ENCODE measurements at regions not wholly inside any gene's neighbourhood (a gene's known extent, or its start where the extent isn't known, plus 50 kb on each side); places are given as distances from the start of the nearest gene placed in this dataset.
"Not testable (repeated sequence)": the region's sequence is repeated elsewhere in the genome, so short reads cannot be mapped to it uniquely, and the experiment has no call there.

DNA sequence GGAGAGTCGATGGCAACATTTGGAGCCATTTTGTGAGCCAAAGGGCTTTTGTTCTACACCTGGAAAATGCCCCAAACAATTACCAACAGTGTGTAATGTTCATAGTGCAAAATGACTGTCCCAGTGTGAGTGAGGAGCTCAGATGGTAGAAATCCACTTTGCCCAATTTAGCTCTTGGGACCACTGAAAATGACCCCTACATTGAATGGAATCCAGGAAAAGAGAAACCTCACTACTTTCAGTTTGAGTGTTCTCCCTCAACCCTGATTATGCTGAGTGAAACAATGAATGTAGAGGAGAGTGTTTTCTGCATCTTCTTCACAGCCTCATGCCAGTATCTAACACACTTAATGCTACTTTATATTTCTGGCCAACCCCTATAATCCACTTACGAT lies 84.9 kb upstream of the NRN1 start:
- FAIRE-seq (no peak), DNase-seq (ENCODE audit: insufficient read length, low spot score) (no peak)
- no peak for TF ChIP-seq POLR2A (IDR thresholded peaks at IDR 0.05; ENCODE audit: low read depth, low read length)
- TF ChIP-seq POLR2AphosphoS5 (IDR thresholded peaks at IDR 0.05; ENCODE audit: low read depth, low read length) = no peak
- no peak for TF ChIP-seq SPI1 (IDR thresholded peaks at IDR 0.05; ENCODE audit: low read depth, low read length)

DNA sequence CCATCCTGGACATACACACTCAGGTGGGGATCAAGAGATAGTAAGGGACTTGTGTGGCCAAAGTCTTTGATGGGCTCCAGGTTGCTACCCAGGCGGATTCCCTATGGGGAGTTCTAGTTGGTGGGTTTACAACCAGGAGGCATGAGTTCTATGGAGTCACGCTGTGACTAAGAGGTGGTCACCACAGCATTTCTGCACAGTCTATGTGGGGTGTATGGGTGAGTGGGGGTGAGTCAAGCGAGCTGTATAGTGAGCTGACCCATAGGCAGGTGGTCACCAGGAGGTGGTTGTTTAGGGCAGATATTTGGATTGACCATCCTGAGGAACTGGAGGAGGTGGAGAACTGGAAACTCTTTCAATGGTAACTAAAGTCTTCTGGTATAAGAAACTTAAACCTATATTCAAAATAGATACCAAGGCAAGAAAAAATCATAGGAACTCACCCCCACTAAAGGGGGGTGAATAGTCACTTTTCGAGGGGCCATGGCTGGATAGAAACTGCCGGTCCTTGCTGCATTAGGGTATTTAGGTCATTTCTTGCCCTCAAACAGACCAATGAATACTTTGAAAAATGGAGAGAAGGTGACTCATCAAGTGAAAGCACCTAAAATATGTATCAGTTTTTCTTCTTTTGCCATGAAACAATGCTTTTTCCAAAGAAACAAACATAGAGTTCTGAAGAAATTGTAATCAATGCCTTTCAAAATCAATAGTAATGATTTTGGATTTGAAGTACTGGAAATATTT lies 84.3 kb upstream of the NRN1 start:
- FAIRE-seq = no peak
- DNase-seq (ENCODE audit: insufficient read length, low spot score) = no peak
- TF ChIP-seq POU2F2 (IDR thresholded peaks at IDR 0.05; ENCODE audit: low read depth, low read length) = no peak

DNA sequence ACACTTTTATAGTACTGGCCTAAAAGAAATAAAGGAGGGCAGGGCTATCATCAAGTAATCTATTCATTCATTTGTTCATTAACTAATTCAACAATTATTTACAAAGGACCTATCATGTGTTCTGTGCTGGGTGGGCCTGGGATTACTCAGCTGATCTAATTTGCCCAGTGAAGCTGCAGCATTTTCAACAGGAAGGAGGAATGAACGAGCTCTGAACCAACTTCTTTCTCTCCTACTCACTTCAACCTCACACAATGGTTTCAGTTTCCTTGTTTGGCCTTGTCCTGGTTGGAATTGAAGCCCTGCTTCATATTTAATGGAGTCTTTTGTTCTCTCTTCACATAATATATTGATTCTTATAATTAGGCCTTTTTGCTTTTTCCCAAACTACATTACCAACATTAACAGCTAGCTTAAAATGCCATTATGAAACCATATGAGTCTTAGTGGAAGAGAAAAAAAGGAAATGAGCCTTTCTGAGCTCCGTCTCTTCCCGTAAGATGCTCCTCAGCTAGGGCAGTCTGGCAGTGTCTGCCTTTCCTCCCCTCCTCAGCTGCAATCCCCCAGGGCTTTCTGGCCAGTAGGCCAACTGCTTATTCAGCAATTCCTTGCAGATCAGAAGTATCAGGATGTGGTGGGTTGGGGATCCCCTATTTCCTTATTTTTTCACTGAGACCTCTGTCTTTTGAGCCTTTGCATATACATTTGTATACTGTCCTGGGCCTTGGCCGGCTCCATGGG lies 79.4 kb upstream of the NRN1 start:
- FAIRE-seq = no peak
- no peak for DNase-seq (ENCODE audit: insufficient read length, low spot score)
- TF ChIP-seq POLR2A (IDR thresholded peaks at IDR 0.05; ENCODE audit: low read depth, low read length) (no peak), POU2F2 (IDR thresholded peaks at IDR 0.05; ENCODE audit: low read depth, low read length) (no peak), TAF1 (IDR thresholded peaks at IDR 0.05; ENCODE audit: low read depth, low read length) (no peak), PAX5 (IDR thresholded peaks at IDR 0.05; ENCODE audit: insufficient read depth, low read length, severe bottlenecking) (no peak), POLR2AphosphoS5 (IDR thresholded peaks at IDR 0.05; ENCODE audit: low read depth, low read length) (no peak), SPI1 (IDR thresholded peaks at IDR 0.05; ENCODE audit: low read depth, low read length) (no peak)

DNA sequence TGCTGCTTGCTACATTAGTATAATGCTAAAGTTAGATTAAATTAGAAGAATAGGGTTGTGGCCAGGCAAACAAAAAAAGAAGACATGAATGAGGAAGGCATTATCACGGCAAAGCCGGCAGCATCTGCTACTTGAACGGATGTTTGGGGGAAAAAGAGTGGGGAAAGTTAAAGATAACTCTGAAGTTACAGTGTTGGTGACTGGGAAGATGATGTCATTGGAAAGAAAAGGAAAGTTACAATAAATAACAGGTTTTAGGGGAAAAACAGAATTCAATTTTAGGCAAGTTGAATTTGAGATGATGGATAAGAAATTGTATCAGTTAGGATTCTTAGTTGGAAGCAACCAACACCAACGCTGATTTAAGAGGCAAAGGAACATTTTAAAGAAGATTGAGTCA lies 74.2 kb upstream of the NRN1 start:
- no peak for DNase-seq (ENCODE audit: insufficient read length, low spot score)
- FAIRE-seq = no peak
- TF ChIP-seq TAF1 (IDR thresholded peaks at IDR 0.05; ENCODE audit: low read depth, low read length) (no peak), PAX5 (IDR thresholded peaks at IDR 0.05; ENCODE audit: insufficient read depth, low read length, severe bottlenecking) (no peak), SPI1 (IDR thresholded peaks at IDR 0.05; ENCODE audit: low read depth, low read length) (no peak), POU2F2 (IDR thresholded peaks at IDR 0.05; ENCODE audit: low read depth, low read length) (no peak), POLR2AphosphoS5 (IDR thresholded peaks at IDR 0.05; ENCODE audit: low read depth, low read length) (no peak), POLR2A (IDR thresholded peaks at IDR 0.05; ENCODE audit: low read depth, low read length) (no peak)

DNA sequence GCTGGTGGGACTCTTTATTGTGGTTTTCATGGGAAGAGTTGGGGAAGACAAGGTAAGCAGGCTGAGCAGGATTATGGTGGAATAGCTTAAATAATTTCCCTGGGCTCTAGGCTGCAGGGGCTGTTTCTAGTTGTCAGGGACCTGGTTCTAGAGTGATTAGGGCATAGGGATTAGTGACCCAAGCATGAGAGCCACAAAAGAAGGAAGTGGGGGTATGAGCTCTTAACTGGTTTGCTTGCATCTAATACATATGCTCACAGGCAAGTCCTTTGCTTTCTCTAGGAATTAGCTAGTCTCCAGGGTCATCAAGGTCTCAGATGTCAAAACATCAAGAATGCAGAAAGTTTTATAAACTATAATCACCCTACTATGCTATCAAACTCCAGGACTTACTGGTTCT lies 67.5 kb upstream of the NRN1 start:
- DNase-seq (ENCODE audit: insufficient read length, low spot score) = no peak
- TF ChIP-seq SPI1 (IDR thresholded peaks at IDR 0.05; ENCODE audit: low read depth, low read length) = 0 out of 2 replicates have a peak, but pooled peaks have one; percentile 8
- TF ChIP-seq POU2F2 (IDR thresholded peaks at IDR 0.05; ENCODE audit: low read depth, low read length) = no peak
- TF ChIP-seq POLR2AphosphoS5 (IDR thresholded peaks at IDR 0.05; ENCODE audit: low read depth, low read length) = no peak
- no peak for TF ChIP-seq POLR2A (IDR thresholded peaks at IDR 0.05; ENCODE audit: low read depth, low read length)
- TF ChIP-seq PAX5 (IDR thresholded peaks at IDR 0.05; ENCODE audit: insufficient read depth, low read length, severe bottlenecking) = no peak
- TF ChIP-seq TAF1 (IDR thresholded peaks at IDR 0.05; ENCODE audit: low read depth, low read length) = no peak
- no peak for FAIRE-seq

DNA sequence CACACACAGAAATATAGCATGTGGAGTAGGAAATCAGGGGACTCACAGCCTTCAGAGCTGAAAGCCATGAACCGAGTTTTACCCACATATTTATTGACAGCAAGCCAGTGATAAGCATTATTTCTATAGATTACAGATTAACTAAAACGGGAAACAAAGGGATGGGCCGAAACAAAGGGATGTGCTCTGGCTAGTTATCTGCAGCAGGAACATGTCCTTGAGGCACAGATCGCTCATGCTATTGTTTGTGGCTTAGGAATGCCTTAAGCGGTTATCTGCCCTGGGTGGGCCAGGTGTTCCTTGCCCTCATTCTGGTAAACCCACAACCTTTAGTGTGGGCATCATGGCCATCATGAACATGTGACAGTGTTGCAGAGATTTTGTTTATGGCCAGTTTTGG lies 61.4 kb upstream of the NRN1 start:
- FAIRE-seq; DNase-seq (ENCODE audit: insufficient read length, low spot score): not testable (repeated sequence)

DNA sequence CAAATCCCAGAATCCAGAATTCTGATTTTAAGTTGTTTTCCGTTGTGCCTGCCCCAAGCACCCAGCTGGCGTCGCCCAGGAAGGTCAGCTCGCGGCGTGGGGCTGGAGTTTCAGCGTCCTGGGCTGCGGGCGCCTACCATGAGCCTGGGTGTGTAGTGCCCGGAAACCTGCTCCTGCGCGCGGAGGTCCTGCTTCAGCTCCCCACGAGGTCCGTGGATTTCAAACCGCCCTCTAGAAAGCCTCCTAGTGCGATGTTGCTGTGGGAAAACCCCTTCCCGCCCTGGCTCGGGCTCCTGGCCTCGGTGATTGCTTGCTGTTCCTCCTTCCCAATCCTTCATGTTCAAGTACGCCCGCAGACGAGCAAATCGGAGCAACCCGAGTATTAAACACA lies 51.3 kb upstream of the NRN1 start:
- TF ChIP-seq POLR2AphosphoS5 (IDR thresholded peaks at IDR 0.05; ENCODE audit: low read depth, low read length) (no peak), POU2F2 (IDR thresholded peaks at IDR 0.05; ENCODE audit: low read depth, low read length) (no peak), SPI1 (IDR thresholded peaks at IDR 0.05; ENCODE audit: low read depth, low read length) (no peak), PAX5 (IDR thresholded peaks at IDR 0.05; ENCODE audit: insufficient read depth, low read length, severe bottlenecking) (no peak), POLR2A (IDR thresholded peaks at IDR 0.05; ENCODE audit: low read depth, low read length) (no peak), TAF1 (IDR thresholded peaks at IDR 0.05; ENCODE audit: low read depth, low read length) (no peak)
- DNase-seq (ENCODE audit: insufficient read length, low spot score) = no peak
- FAIRE-seq = no peak

DNA sequence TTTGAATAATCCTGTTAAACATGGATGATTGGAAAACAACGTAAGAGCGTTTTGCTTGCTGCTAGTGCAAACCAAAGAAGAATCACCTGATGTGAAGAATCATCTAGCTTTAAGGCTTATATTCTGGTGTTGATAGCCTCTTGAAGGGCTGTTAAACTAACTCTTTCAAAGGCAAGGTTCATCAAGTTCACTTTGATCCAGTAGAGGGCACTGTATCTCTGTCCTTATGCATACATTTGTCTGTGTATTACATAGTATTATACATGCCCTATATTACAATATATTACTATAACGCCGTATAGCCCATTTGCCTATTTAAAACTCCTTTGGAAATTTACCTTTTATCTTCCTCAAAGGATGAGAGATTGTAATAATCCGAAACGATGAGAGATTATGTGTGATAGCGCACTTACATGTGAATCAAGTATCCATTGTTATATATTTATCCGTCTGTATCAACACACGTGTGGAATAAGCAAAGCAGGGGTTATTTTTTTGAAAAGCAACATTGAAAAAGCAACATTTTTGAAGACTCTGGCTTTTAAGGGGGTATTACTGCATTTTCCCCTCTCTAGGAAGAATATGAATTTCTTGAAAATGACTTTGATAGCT lies 50.8 kb upstream of the NRN1 start:
- no peak for TF ChIP-seq POLR2AphosphoS5 (IDR thresholded peaks at IDR 0.05; ENCODE audit: low read depth, low read length)
- TF ChIP-seq POU2F2 (IDR thresholded peaks at IDR 0.05; ENCODE audit: low read depth, low read length) = no peak
- no peak for TF ChIP-seq SPI1 (IDR thresholded peaks at IDR 0.05; ENCODE audit: low read depth, low read length)
- no peak for TF ChIP-seq PAX5 (IDR thresholded peaks at IDR 0.05; ENCODE audit: insufficient read depth, low read length, severe bottlenecking)
- TF ChIP-seq POLR2A (IDR thresholded peaks at IDR 0.05; ENCODE audit: low read depth, low read length) = no peak
- no peak for TF ChIP-seq TAF1 (IDR thresholded peaks at IDR 0.05; ENCODE audit: low read depth, low read length)
- peak; percentile 71 for FAIRE-seq
- DNase-seq (ENCODE audit: insufficient read length, low spot score) = peak; percentile 25

All from GM12891 (cell line).